B cell (primary cell): ENCODE measurements at regions not wholly inside any gene's neighbourhood (a gene's known extent, or its start where the extent isn't known, plus 50 kb on each side); places are given as distances from the start of the nearest gene placed in this dataset.

ENCODE experiments used
- EZH2 ChIP-seq: IDR thresholded peaks from 2 replicates; pipeline ENCODE4 v1.6.1; 2012; ENCODE audit warnings: borderline replicate concordance, low read depth, mild to moderate bottlenecking, moderate library complexity, low read length; ENCODE audit not compliant: insufficient read depth, poor library complexity, severe bottlenecking
- TF ChIP-seq, protein P1 (sequence below): fragments of 200-600 bp; IDR thresholded peaks from one replicate; pipeline ENCODE4 v1.8.0; 2022; ENCODE audit warnings: antibody characterized with exemption, mild to moderate bottlenecking

DNA sequence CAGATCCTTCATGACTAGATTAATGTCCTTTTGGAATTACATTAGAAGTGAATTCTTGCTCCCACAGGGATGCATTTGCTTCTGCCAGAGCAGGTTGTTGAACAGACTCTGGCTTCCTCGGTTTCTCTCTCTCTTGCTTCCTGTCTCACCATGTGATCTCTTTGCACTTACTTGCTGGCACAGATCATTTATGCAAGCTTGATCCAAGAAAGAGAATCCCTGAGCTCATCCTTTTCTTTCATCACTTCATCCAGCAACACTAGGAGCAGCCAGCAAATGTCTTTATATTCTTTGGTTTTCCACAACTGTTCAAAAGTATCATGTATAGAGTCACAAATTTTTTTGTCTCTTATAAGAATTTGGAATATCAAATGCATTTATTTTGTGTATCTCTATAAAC is 313.5 kb downstream of the ZNF326 start:
- TF ChIP-seq, protein P1, sequence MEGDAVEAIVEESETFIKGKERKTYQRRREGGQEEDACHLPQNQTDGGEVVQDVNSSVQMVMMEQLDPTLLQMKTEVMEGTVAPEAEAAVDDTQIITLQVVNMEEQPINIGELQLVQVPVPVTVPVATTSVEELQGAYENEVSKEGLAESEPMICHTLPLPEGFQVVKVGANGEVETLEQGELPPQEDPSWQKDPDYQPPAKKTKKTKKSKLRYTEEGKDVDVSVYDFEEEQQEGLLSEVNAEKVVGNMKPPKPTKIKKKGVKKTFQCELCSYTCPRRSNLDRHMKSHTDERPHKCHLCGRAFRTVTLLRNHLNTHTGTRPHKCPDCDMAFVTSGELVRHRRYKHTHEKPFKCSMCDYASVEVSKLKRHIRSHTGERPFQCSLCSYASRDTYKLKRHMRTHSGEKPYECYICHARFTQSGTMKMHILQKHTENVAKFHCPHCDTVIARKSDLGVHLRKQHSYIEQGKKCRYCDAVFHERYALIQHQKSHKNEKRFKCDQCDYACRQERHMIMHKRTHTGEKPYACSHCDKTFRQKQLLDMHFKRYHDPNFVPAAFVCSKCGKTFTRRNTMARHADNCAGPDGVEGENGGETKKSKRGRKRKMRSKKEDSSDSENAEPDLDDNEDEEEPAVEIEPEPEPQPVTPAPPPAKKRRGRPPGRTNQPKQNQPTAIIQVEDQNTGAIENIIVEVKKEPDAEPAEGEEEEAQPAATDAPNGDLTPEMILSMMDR = no peak
- TF ChIP-seq EZH2 = no peak
